Limb (tissue), 2 donors: ENCODE measurements at regions not wholly inside any gene's neighbourhood (a gene's known extent, or its start where the extent isn't known, plus 50 kb on each side); places are given as distances from the start of the nearest gene placed in this dataset.
"Not testable (repeated sequence)": the region's sequence is repeated elsewhere in the genome, so short reads cannot be mapped to it uniquely, and the experiment has no call there.

ENCODE experiments used
- DNase-seq, 2 donors: peaks; one replicate each; pipeline ENCODE4 v3.0.0-alpha.2; 2016; ENCODE audit errors: extremely low spot score in 2 of 2

DNA sequence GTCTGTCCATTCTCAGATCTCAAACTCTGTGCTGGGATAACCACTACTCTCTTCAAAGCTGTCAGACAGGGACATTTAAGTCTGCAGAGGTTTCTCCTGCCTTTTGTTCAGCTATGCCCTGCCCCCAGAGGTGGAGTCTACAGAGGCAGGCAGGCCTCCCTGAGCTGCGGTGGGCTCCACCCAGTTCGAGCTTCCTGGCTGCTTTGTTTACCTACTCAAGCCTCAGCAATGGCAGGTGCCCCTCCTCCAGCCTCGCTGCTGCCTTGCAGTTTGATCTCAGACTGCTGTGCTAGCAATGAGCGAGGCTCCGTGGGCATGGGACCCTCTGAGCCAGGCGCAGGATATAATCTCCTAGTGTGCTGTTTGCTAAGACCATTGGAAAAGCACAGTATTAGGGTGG lies 53.1 kb upstream of the HUNK start:
- DNase-seq = not testable (repeated sequence)

DNA sequence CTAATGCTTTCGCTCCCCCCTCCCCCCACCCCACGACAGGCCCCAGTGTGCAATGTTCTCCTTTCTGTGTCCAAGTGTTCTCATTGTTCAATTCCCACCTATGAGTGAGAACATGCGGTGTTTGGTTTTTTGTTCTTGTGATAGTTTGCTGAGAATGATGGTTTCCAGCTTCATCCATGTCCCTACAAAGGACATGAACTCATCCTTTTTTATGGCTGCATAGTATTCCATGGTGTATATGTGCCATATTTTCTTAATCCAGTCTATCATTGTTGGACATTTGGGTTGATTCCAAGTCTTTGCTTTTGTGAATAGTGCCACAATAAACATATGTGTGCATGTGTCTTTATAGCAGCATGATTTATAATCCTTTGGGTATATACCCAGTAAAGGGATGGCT lies 58.5 kb upstream of the HUNK start:
- DNase-seq = not testable (repeated sequence)

DNA sequence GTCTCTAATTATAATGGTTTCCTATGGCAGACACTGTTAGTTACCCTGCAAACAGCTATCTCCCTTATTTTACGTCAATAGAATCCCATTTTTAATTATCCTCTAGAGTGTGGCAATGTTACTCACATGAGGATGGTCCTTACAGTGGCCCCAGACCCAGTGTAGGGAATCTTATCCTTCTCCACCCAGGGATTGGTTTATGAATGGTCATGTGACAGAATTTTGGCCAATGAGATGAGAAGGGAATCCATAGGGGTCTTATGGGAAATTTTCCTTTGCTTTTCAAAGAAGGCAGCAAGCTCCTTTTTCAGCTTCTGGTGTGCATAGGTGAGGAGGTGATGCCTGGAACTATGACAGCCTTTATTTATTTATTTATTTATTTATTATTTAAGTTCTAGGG lies 59.0 kb upstream of the HUNK start:
- DNase-seq = no peak

DNA sequence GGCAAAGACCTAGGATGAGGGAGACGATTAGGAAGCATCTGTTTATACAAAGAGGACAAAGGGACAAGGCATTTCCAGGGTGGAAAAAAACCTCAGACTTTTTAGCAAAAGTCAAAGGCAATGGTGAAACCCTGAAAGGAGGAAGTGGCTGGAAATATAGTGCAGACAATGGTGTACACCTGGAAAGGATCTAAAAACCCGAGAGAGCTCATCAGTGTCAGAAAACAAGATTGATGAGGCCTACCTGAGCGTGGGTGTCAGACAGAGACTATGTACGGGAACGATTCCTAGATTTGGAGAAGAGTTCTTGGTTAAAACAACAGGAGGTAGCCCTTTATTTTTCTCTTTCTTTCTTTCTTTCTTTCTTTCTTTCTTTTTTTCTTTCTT lies 68.8 kb upstream of the HUNK start:
- DNase-seq = no peak

DNA sequence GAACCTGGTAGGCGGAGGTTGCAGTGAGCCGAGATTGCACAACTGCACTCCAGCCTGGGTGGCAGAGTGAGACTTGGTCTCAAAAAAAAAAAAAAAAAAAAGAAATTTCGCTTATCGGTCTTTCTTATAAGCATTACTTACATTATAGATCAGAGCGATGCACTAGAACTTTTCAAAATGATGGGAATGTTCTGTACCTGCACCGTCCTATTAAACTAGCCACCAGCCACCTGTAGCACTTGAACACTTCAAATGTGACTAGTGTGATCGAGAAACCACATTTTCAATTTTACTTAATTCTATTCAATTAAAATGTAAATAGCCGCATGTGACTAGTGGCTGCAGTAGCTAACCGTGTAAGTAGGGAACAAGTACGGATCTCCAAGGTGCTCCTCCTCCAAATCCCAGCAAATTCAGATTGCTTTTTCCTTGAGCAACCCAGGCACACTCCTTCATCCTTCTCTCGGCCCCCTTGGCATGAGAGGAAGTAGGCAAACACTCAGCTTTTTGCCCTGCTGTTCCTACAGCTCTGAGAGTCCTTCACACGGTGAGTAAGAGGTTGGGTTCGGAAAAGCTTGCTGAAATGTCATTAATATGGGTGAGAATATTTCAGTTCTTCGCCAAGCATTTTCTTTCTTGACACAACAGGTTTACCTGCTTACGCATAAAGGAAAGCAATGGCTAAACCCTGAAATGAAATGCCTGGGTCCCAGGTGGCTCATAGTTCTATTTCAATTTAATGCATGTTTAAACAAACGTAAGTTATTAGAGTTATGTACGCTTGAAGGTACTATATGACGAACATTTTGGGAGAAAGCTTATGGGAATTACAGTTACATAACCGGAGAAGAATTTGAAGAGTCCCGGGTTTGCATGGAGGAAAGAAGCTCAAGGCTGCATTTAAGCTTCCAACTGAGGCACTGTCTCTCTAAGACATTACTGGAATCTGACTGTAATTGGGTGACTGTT lies 69.5 kb upstream of the HUNK start:
- DNase-seq = no peak

DNA sequence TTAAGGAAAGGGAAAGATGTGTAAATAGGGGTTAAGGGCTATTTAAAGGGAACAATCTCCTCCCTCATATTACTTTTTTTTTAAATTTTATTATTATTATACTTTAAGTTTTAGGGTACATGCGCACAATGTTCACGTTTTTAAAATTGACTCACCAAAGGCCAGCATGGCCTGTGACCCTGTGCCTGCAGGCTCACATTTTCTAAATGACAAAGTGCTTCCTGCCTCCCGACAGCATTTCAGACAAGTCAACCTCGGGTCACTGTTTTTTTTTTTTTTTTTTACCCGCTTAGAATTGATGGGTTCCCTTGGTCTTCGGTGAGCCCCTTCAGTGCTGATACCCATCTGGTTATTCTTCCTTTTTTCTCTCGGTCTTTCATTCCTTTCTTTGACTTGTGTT lies 70.4 kb upstream of the SCAF4 start:
- no peak for DNase-seq

DNA sequence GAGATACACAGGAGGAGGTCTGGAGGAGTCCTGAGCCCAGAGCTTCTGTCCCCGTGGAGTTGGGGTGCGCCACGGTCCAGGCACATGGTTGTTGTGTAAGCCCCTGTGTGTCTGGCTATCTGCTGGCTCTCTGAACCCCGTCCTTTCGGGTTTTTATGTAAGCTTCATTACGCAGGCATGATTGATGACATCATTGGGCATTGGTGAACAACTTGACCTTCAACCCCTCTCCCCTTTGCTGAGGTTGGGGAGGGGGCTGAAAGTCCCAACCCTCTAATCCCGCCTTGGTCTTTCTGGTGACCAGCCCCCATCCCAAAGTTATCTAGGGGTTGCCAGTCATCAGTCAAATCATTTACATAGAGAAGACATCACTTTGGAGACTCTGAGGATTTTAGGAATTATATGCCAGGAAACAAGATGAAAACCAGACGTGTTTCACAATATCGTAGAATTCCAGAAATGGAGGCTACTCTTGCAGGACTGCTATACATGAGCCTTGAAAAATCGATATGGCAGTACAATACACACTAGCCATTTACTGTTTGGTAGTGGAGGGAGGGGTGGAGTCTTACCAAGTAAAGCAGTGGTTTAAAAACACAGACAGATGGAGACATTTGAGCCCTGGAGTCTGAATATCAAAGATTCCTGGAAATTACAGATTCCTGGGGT lies 69.8 kb upstream of the SCAF4 start:
- DNase-seq = no peak

DNA sequence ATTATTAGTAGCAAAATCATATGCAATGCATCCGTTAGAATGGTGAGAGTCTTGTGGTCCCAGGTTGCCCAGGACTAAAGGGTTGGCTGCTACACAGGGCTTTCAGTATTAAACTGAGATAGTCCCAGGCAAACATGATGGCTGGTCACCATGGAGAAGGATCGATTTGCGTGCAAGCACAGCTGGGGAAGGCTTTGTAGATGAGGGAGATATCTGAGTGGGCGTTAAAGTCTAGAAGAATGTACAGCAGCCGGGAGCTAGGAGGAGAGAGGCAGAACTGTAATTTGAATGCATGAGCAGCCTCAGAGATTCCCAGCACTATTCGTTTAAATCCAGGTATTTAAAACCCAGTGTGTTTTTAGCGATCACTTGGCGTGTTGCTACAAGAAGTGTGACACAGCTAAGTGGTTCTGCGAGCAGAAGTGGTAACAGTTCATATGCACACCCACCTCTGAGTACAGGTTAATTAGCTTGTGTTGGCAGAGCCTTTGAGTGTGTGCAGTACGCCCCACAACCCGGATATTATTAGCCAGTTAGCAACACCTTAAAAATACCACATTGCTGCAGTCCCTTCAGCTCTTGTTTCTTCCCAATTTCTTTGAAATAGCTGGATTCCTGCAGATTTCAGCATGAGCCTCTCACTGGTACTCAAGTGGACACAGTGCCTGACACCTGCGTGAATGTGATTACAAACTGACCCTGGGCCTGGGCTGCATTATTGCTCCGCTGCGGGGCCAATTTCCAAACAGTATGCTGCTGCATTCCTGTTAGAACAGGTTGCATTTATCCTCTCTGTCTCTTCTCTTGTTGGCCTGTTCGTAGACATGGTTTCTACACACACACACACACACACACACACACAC lies 67.2 kb upstream of the SCAF4 start:
- no peak for DNase-seq

DNA sequence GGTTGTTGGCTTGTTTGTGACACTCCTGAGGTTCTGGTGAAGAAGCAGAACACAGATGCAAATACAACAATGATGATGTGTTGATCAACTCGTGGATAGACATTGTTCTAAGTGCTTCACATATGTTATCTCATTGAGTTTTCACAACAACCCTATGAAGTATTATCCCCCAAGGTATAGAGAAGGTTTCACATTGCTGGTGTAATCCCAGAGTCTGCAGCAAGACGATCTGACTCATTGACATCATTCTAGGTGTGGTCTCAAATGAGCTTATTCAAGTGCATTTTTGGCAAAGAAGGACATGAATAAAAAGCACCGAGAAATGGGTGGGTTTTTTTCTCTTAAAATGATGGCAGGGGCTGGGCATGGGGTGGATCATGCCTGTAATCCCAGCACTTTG lies 64.1 kb upstream of the SCAF4 start:
- no peak for DNase-seq

DNA sequence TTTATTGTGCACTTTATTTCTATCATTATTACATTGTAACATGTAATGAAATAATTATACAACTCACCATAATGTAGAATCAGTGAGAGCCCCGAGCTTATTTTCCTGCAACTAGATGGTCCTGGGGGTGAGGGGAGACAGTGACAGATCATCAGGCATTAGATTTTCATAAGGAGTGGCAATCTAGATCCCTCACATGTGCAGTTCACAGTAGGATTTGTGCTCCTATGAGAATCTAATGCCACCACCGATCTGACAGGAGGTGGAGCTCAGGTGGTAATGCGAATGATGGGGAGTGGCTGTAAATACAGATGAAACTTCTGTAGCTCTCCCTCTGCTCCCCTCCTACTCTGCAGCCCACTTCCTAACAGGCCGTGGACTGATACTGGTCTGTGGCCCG lies 58.5 kb upstream of the SCAF4 start:
- DNase-seq = not testable (repeated sequence)

DNA sequence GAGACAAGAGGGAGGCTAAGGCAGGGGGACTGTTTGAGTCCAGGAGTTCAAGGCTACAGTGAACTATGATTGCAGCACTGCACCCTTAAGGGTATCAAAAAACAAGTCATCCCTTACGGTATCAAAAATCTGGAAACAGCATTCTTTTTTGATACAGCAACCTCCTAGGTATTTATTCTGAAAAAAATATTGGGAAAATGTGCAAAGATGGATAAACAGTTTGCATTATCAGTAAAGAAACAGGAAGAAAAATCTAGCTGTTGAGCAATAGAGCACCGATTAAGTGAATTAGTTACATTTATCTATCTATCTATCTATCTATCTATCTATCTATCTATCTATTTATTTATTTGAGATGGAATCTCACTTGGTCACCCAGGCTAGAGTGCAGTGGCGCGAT lies 56.7 kb upstream of the SCAF4 start:
- DNase-seq = no peak

DNA sequence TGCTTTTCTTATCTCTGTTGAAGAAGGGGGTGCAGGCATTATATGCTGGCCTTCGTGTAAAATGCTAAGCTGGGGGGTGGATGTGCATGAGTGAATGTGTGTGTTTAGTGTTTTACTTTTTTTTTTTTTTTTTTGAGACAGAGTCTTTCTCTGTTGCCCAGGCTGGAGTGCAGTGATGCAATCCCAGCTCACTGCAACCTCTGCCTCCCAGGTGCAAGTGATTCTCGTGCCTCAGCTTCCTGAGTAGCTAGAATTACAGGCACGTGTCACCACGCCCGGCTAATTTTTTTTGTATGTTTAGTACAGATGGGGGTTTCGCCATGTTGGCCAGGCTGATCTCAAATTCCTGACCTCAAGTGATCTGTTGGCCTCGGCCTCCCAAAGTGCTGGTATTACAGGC lies 55.8 kb upstream of the SCAF4 start:
- not testable (repeated sequence) for DNase-seq

DNA sequence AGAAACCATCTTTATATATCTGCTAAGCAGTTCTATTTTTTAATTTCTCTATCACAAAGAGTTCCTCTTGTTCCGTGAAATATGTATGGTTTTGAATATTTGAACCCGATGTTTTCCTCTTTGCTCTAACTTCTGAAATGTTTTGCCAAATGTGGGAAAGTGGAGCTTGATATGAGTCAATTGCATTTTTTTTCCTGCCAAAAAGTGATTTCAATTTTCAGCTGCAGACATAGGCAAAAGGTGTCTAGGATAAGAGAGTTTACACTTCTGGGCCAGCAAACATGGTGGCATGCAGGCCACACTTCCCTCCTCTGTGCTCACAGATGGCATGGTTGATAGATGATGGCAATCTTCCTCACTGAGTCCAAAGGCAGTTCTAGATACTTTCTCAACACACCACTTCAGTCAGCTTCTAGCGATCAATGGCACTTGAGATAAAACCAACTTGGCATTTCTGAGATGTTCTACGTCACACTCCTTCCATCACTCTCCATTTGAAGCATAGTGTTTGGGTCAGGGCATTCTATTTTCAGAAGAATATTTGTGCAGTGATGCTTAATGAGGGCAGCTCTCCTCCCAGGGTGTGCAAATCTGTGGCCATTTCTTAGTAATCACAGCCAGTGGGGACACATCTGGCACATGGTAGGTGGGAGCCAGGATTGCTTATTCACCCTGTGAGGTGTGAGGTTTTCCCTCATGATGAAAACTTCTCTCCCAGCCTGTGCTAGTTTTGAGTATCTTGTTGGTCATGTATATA lies 54.4 kb upstream of the SCAF4 start:
- no peak for DNase-seq

DNA sequence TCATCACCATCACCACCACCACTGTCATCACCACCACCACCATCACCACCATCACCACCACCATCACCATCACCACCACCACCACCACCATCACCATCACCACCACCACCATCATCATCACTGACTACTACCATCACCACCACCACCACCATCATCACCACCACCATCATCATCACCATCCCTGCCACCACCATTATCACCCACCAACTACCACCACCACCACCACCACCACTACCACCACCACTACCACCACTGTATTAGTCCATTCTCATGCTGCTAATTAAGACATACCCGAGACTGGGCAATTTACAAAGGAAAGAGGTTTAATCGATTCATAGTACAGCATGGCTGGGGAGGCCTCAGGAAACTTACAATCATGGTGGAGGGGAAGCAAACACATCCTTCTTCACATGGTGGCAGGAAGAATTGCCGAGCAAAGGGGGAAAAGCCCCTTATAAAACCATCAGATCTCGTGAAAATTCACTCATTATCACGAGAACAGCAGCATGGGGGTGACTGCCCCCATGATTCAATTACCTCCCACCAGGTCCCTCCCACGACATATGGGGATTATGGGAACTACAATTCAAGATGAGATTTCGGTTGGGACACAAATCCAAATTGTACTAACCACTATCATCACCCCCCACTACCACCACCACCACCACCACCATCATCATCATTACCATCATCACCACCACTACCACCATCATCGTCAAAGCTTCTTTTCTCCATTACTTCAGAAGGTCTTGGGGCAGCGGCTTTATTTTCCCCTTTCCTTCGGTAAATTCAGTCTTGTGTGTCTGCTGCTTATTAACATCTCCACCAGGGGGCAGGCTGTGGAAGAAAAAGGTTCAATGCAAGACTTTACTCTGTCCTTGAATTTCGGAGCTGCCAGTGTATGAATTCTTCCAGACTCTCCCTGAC lies 53.6 kb upstream of the SCAF4 start:
- DNase-seq = peak; percentile 83 to 85

DNA sequence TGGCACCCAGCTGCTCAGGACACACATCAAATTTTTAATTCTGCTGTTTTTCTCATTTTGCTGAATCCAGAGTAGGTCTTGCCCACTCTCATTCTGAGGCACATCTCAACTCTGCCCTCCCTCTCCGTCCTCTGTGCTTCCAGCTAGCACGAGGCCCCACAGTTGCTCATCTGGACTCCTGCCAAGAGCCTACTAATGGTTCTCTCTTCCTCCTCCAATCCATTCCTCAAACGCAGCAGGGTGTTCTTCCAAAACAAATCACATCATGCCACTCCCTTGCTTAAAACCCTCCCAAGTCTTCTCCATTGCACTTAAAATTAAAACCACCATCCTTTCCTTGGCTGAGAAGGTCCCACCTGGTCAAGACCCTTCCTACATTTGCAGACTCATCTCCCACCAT lies 49.8 kb upstream of the SCAF4 start:
- DNase-seq = peak in 1 of 2 donors; percentile 55
